ENCODE measurements at regions not wholly inside any gene's neighbourhood (a gene's known extent, or its start where the extent isn't known, plus 50 kb on each side); places are given as distances from the start of the nearest gene placed in this dataset.

DNA sequence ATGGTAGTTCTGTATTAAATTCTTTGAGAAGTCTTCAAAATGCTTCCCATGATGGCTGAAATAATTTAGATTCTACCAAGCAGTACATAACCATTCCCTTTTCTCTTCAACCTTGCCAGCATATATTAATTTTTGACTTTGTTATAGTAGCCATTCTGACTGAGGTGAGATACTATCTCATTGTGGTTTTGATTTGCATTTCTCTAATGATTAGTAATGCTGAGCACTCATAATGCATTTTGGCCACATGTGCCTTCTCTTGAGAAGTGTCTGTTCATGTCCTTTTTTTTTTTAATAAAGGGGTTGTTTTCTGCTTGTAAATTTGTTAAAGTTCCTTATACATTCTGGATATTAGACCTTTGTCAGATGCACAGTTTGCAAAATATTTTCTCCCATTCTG, 173.9 kb downstream of the CALCRL start:
- DNase-seq (ENCODE audit: low spot score): no peak

DNA sequence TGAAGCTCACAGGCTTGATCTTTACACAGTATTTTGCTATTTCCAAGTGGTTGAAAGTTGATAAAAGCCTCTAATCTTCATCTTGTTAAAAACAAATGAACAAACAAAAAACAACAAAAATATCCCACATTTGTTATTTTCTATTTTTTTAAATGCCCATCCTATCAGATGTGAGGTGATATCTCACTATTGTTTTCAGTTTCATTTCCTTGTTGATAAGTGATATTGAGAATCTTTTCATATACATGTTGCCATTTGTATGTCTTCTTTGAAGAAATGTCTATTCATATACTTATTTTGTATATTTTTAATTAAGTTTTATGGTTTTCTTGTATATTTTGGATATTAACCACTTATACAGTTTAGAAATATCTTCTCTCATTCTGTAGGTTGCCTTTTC, 175.8 kb downstream of the CALCRL start:
- DNase-seq (ENCODE audit: low spot score): no peak

- no peak for DNase-seq (ENCODE audit: low spot score)
Measured at GRCh38 chr2:187271825-187272224, 176.2 kb downstream of the CALCRL start.

DNA sequence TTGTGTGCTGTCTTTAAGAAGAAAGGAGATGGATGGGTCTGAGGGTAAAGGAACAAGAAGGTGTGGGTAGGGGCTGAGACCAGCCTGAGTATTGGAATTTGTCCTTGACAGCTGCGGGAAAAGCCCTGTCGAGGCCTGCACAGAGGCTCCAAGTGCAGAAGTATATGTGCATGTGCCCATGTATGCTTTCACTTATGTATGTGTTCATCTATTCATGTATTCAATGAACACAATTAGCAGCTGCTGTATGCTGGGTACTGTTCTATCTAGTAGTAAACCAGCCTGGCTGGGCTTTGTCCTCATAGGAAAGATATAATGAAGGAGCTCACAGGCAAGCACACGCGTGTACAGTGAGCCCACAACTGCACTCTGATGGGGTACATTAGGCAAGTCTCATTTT, 181.4 kb downstream of the CALCRL start:
- no peak for DNase-seq (ENCODE audit: low spot score)

GRCh38 chr2:187266147-187266546, 181.9 kb downstream of the CALCRL start:
- DNase-seq (ENCODE audit: low spot score): no peak

DNA sequence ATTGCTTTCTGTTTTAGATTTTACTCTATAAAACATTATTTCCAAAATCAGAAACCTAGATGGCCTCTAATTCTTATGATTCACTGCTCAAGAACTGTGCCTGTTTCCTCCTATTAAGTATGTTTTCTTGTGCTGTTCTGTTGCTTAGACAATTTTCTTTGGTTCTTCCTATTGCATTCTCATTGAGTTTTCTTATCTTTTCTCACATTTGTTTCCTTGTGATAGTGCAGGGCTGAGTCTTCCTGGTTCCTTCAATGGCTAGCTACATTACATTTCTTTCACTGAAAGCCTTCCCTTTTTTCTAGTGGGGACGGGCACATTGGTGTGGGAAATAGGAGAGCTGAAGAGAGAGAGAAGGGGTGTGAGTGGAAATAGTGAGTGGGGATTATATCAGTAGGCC, 183.4 kb downstream of the CALCRL start:
- DNase-seq (ENCODE audit: low spot score): no peak

- no peak for DNase-seq (ENCODE audit: low spot score)
Measured at GRCh38 chr2:187263675-187264560, 184.1 kb downstream of the CALCRL start.

- no peak for DNase-seq (ENCODE audit: low spot score)
Measured at GRCh38 chr2:187261705-187262104, 186.3 kb downstream of the CALCRL start.

- DNase-seq (ENCODE audit: low spot score): no peak
Measured at GRCh38 chr2:187252063-187252462, 196.0 kb downstream of the CALCRL start.

GRCh38 chr2:187250137-187250536, 197.9 kb downstream of the CALCRL start:
- no peak for DNase-seq (ENCODE audit: low spot score)

DNA sequence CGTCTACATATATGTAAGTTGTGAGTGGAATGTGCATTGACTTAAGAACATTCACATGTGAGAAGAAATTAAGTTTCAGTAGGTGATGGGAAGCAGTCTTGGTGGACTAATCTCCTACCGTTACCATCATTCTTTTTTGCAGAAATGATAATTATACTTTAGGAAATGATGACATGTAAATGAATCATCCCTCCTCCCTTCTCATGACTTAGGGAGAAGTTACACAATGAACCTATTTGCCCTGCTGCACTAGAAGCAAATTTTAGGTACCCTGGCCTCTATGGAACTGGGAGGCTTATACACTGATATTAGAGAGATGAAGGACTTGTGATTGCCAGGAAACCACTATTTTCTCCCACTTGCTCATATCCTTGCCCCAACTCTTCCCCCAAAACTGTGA, 214.2 kb downstream of the CALCRL start:
- no peak for DNase-seq (ENCODE audit: low spot score)

GRCh38 chr2:187232749-187233148, 215.3 kb downstream of the CALCRL start:
- no peak for DNase-seq (ENCODE audit: low spot score)

DNA sequence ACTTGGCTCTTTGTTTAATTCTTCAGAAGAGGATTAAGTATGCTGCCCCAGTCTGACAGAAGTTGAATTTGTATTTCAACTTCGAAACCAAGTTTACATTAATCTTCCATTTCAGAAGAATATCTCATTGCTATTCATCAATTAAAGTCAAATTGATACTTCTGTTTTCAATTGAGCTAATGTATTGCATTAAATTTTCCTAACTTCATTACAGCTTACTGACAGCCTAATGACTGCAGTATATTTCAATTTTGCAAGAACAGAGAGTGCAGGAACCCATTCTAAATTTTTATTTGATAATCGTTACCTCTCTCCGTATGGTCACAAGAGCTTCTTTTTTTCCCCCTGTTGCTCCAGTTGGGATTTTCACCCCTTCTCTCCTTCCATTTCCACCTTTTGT, 218.0 kb downstream of the CALCRL start:
- no peak for DNase-seq (ENCODE audit: low spot score)

DNA sequence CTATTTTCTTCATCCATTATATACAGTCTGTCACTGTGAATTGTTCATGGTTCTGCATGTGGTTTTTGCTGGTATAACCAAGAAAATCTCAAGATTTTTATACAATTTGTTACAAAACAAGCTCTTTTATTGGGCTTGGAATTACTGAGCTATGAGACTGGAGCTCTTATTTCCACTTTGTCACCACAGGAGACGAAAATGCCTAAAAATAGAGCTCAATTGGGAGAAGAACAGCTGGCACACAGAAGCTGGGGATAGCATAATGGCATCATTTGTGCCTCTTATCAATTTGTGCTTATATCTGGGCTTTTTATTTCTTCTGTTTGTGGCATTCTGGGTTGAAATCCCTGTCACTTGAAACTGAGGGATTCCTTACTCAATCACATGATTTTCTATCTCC, 219.1 kb downstream of the CALCRL start:
- DNase-seq (ENCODE audit: low spot score): no peak

DNA sequence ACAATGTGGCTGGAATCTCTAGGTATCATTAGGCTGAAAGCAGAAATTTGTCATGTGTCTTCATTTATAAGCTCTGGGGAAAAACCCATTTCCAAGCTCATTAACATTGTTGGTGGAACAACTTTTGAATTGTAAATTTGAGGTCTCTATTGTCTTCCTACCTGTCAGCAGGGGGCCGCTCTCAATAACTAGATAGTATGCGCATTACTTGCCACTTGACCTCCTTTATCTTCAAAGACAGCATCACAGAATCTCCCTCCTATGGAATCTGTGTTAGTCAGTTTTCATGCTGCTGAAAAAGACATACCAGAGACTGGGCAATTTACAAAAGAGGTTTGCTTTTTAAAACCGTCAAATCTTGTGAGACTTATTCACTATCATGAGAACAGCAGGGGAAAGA, 223.1 kb downstream of the CALCRL start:
- no peak for DNase-seq (ENCODE audit: low spot score)

DNA sequence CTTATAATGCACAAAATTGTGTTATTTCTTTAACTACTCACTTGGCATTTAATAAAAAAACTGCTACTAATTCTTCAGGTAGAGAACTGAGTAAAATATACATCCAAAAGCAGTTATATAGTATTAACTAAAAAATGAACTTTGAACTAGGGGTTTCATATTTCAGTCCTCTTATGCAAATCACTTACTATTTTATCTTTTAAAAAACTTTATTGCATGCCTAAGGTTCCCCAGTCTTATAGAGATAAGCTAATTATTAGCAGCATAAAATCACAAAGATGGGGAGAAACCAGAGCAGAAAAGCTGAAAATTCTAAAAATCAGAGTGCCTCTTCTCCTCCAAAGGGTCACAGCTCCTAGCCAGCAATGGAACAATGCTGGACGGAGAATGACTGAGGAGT, 228.0 kb downstream of the CALCRL start:
- no peak for DNase-seq (ENCODE audit: low spot score)

DNA sequence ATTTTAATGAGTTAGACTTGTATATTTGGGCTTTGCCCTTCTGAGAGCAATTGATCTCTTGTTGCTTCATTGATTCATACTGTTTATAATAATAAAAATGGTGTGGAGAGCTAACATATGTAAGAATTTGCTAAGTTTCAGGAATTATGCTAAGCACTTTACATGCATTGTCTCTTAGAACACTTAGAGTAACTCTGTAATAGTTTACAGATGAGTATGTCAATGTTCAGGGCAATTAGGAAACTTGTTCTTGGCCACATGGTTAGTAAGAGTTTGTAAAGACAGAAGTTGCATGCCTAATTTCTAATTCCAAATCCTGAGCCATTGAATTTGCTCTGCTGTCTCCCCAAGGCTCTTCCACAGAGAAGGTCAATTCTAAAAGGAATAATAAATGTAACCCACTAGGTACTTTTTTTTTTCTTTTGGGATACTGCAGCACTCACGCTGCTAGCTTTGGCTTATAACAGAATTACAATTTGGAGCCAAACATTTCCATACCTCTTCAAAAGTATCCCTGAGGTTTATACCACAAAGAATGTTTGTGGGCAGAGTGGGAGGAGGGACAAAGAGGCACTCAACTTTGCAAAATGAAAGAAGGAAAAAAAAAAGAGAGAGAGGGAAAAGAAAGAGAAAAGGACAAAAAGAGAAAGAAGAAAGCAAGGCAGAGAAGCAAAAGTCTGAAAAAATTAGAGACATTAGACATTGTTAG, 232.4 kb downstream of the CALCRL start:
- DNase-seq (ENCODE audit: low spot score): no peak

DNA sequence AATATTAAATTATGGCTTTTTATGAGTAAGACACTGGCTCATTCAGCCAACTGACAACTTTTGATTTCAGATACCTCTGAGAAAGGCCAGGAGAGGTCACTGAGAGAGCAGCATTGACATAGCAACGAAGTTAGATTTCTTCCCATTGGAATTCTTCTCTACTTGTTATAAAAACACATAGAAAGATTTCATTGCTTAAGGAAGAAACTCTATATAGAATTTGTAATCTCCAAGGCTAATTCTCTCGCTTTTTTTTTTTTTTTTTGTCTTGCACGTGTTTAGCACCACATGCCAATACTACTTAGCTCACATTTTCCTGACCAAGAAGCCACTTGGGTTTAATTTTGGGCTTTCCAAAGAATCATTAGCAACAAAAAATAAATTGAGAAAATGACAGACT, 233.7 kb downstream of the CALCRL start:
- no peak for DNase-seq (ENCODE audit: low spot score)

- DNase-seq (ENCODE audit: low spot score): no peak
Measured at GRCh38 chr2:187213798-187214197, 234.3 kb downstream of the CALCRL start.

- DNase-seq (ENCODE audit: low spot score): no peak
Measured at GRCh38 chr2:187210726-187211125, 237.3 kb downstream of the CALCRL start.

DNA sequence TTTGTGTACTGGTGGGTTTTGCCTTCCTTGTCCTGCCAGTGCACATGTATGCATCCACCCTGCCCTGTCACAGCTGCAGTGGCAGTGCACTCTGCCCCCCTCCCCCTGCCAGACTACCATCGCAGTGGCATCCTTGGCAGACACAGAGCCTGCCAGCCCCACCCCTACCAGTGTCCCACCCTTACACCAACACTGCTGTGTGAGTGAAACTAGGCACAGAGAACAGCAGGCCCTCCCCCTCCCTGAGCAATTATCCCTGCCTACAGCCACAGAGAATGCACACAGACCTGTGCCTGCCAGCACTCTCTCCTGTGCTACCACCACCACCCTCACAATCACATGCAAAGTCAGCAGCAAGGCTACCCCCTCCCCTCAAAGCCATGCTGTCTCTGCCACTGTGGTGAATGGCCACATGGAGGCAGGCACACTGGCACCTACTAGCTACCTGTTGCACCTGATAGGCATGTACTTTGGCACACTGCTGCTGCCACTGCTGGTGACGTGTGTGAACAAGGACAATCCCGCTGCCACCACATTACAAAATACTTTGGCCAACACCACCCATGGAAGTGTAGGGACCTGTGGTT, 239.8 kb downstream of the CALCRL start:
- no peak for DNase-seq (ENCODE audit: low spot score)

GRCh38 chr2:187207126-187207525, 240.9 kb downstream of the CALCRL start:
- no peak for DNase-seq (ENCODE audit: low spot score)

- no peak for DNase-seq (ENCODE audit: low spot score)
Measured at GRCh38 chr2:187206471-187206870, 241.6 kb downstream of the CALCRL start.
